ENCODE measurements at regions not wholly inside any gene's neighbourhood (a gene's known extent, or its start where the extent isn't known, plus 50 kb on each side); places are given as distances from the start of the nearest gene placed in this dataset. TPM values are rescaled to one million over a fixed set of nuclear protein-coding genes. Genes with fewer than 3 reads are reported as not detected.
"Not testable (repeated sequence)": the region's sequence is repeated elsewhere in the genome, so short reads cannot be mapped to it uniquely, and the experiment has no call there.

- Histone ChIP-seq H3K4me3 (ENCODE audit: low read depth, low read length) (no peak overlapping the region), H3K27ac (ENCODE audit: low read depth) (no peak overlapping the region), H3K4me1 (ENCODE audit: insufficient read depth) (no peaks in the 10 kb centered on the region), H3K36me3 (ENCODE audit: insufficient read depth) (no peaks in the 10 kb centered on the region)
- 79% methylated on average over 15 of the region's 15 CpGs for WGBS
- DNase-seq (ENCODE audit: extremely low spot score) = no peak
Measured at GRCh38 chr20:47849006-47849405, 63.7 kb upstream of the SULF2 start.

- H3K36me3 ChIP-seq (ENCODE audit: insufficient read depth); DNase-seq (ENCODE audit: extremely low spot score); H3K27ac ChIP-seq (ENCODE audit: low read depth); H3K4me1 ChIP-seq (ENCODE audit: insufficient read depth); H3K4me3 ChIP-seq (ENCODE audit: low read depth, low read length): not testable (repeated sequence)
- 37% methylated on average over 4 of the region's 4 CpGs for whole genome bisulfite sequencing
Measured at GRCh38 chr20:47848534-47848933, 63.3 kb upstream of the SULF2 start.

- H3K4me3 ChIP-seq (ENCODE audit: low read depth, low read length) = no peak overlapping the region
- 89% methylated on average over 8 of the region's 8 CpGs for WGBS
- no peak overlapping the region for H3K27ac ChIP-seq (ENCODE audit: low read depth)
- no peaks in the 10 kb centered on the region for H3K4me1 ChIP-seq (ENCODE audit: insufficient read depth)
- H3K36me3 ChIP-seq (ENCODE audit: insufficient read depth) = no peaks in the 10 kb centered on the region
- DNase-seq (ENCODE audit: extremely low spot score) = no peak
Measured at GRCh38 chr20:47847884-47848485, 62.7 kb upstream of the SULF2 start.

DNA sequence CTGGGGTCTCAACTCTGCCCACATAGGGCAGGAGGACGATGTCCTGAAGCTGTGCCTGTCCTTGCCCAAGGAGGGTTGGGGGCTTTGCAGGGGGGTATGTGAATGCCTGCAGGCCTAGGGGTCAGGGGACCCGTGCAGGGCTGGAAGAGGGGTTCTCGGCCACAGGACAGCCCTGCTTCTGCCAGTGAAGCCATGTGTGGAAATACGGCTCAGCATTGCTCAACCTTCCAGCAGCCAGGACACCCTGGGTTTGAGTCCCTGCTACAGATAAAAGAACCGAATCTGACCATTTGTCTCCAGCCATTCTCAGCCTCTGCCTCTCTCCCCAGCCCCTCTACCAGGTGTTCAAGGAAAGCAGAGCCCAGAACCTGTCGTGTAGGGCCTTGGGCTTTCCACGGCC, 61.9 kb upstream of the SULF2 start:
- not testable (repeated sequence) for DNase-seq (ENCODE audit: extremely low spot score); H3K36me3 ChIP-seq (ENCODE audit: insufficient read depth)
- 81% methylated on average over 7 of the region's 7 CpGs for WGBS

GRCh38 chr20:47846651-47847050, 61.4 kb upstream of the SULF2 start:
- not testable (repeated sequence) for H3K36me3 ChIP-seq (ENCODE audit: insufficient read depth); H3K4me3 ChIP-seq (ENCODE audit: low read depth, low read length); H3K27ac ChIP-seq (ENCODE audit: low read depth); DNase-seq (ENCODE audit: extremely low spot score); H3K4me1 ChIP-seq (ENCODE audit: insufficient read depth)
- WGBS = 68% methylated on average over 10 of the region's 10 CpGs

More for the DNA sequence above, 61.9 kb upstream of the SULF2 start:
- not testable (repeated sequence) for H3K27ac ChIP-seq (ENCODE audit: low read depth); H3K4me1 ChIP-seq (ENCODE audit: insufficient read depth); H3K4me3 ChIP-seq (ENCODE audit: low read depth, low read length)

DNA sequence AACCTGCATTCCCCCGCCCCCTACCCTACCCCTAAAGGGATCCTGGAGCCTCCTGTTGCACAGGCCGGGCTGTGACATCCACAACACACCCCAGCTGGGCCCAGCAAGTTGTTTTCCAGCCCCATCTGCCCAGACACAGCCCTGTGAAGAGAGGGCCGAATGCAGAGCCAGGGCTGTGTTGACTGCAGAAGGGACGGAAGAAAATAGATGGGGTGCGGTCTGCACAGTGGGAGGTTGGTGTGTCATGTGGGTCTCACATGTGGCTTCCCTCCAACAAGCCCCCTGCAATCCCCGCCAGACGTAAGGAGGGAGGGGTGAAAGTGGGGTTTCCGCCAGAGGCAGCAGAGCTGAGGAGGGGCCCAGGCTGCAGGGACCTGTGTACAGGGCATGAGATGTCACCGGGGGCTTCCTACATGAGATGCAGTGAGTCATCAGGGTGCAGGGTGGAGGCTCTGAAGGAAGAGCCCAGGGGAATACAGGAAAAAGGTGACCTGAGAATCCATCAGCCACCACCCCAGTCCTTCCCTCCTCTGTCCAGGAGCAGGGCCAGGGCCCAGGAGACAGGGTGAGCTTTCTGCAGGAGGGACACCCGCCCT, 60.2 kb upstream of the SULF2 start:
- not testable (repeated sequence) for H3K27ac ChIP-seq (ENCODE audit: low read depth); DNase-seq (ENCODE audit: extremely low spot score); H3K4me3 ChIP-seq (ENCODE audit: low read depth, low read length); H3K4me1 ChIP-seq (ENCODE audit: insufficient read depth); H3K36me3 ChIP-seq (ENCODE audit: insufficient read depth)
- WGBS = 66% methylated on average over 10 of the region's 10 CpGs

DNA sequence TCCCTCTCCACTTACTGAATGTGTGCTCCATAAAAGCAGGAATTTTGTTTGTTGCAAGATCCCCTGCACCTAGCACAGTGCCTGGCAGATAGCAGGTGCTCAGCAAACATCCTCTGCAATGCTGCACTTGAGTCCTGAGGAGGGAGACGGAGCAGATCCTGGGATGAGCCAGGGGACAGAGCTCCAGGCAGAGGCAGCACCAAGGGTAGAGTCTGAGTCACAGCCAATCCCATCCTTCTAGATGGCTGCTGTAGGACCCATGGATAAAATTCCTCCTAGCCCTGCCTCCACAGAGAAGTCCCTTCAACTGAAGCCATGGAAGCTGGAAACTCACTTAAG, 59.3 kb upstream of the SULF2 start:
- 77% methylated on average over 1 of the region's 1 CpG for WGBS
- H3K4me1 ChIP-seq (ENCODE audit: insufficient read depth); H3K36me3 ChIP-seq (ENCODE audit: insufficient read depth); H3K4me3 ChIP-seq (ENCODE audit: low read depth, low read length); H3K27ac ChIP-seq (ENCODE audit: low read depth); DNase-seq (ENCODE audit: extremely low spot score): not testable (repeated sequence)

- H3K4me3 ChIP-seq (ENCODE audit: low read depth, low read length) = no peak overlapping the region
- 56% methylated on average over 2 of the region's 2 CpGs for WGBS
- no peaks in the 10 kb centered on the region for H3K4me1 ChIP-seq (ENCODE audit: insufficient read depth)
- H3K27ac ChIP-seq (ENCODE audit: low read depth) = no peak overlapping the region
- no peaks in the 10 kb centered on the region for H3K36me3 ChIP-seq (ENCODE audit: insufficient read depth)
- DNase-seq (ENCODE audit: extremely low spot score) = no peak
Measured at GRCh38 chr20:47843886-47844567, 58.7 kb upstream of the SULF2 start.

GRCh38 chr20:47842950-47843349, 57.7 kb upstream of the SULF2 start:
- H3K36me3 ChIP-seq (ENCODE audit: insufficient read depth); H3K4me3 ChIP-seq (ENCODE audit: low read depth, low read length); H3K4me1 ChIP-seq (ENCODE audit: insufficient read depth); DNase-seq (ENCODE audit: extremely low spot score); H3K27ac ChIP-seq (ENCODE audit: low read depth): not testable (repeated sequence)
- WGBS = 79% methylated on average over 11 of the region's 11 CpGs

GRCh38 chr20:47842004-47842403, 56.7 kb upstream of the SULF2 start:
- H3K4me3 ChIP-seq (ENCODE audit: low read depth, low read length); H3K4me1 ChIP-seq (ENCODE audit: insufficient read depth); H3K27ac ChIP-seq (ENCODE audit: low read depth); H3K36me3 ChIP-seq (ENCODE audit: insufficient read depth); DNase-seq (ENCODE audit: extremely low spot score): not testable (repeated sequence)
- 86% methylated on average over 12 of the region's 12 CpGs for WGBS

DNA sequence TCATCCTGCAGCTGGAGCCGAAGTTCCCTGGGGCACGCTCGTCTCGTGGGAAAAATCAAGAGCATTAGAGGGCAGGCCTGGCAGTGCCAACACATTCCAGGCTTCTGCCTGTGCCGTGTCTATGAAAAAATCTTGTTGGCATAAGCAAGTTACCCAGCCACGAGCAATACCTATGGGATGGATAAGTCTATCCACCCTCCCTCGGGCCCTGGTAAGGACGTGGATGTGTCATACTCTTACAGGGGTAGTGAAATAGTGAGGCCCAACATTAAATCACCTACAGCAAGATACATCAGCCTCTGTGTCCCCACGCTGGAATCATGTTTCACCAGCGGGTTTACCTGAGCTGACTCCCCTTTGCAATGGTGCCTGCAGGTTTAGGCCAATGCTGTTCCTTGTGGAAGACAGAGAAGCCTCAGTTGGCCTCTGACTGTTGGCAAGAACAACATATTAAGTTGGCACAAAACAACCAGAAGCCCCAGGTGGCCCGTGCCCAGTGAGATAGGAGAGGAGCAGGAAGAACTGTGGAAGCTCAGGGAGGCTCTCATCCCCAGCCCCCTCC, 51.1 kb upstream of the SULF2 start:
- H3K4me3 ChIP-seq (ENCODE audit: low read depth, low read length); H3K36me3 ChIP-seq (ENCODE audit: insufficient read depth); H3K4me1 ChIP-seq (ENCODE audit: insufficient read depth); H3K27ac ChIP-seq (ENCODE audit: low read depth); DNase-seq (ENCODE audit: extremely low spot score): not testable (repeated sequence)
- WGBS = 80% methylated on average over 7 of the region's 11 CpGs

Small RNAs in the stretch of these regions (small RNA-seq; reads per million reads assigned to genes)
- gene RNA5SP486 = 0.21 reads per million
- gene RNU7-144P = not detected
- gene RNU7-92P = not detected
